Peyer's patch (tissue), 4 donors: ENCODE measurements at regions not wholly inside any gene's neighbourhood (a gene's known extent, or its start where the extent isn't known, plus 50 kb on each side); places are given as distances from the start of the nearest gene placed in this dataset.

Experiments
- CTCF ChIP-seq, 6 experiments: fragments of 450-650 bp in 4 of 6; fragments of 200-600 bp in 2 of 6; sonication (generic) in 1 of 6; IDR thresholded peaks; one replicate each; pipeline ENCODE4 v1.5.1; 2017 to 2019; ENCODE audit warnings: antibody characterized with exemption in 6 of 6, mild to moderate bottlenecking in 3 of 6, moderate library complexity in 1 of 6
- POLR2A ChIP-seq, 2 donors: fragments of 450-650 bp; IDR thresholded peaks; one replicate each; pipeline ENCODE4 v1.5.1; 2017; ENCODE audit warnings: antibody characterized with exemption in 2 of 2, mild to moderate bottlenecking in 2 of 2, moderate library complexity in 2 of 2

DNA sequence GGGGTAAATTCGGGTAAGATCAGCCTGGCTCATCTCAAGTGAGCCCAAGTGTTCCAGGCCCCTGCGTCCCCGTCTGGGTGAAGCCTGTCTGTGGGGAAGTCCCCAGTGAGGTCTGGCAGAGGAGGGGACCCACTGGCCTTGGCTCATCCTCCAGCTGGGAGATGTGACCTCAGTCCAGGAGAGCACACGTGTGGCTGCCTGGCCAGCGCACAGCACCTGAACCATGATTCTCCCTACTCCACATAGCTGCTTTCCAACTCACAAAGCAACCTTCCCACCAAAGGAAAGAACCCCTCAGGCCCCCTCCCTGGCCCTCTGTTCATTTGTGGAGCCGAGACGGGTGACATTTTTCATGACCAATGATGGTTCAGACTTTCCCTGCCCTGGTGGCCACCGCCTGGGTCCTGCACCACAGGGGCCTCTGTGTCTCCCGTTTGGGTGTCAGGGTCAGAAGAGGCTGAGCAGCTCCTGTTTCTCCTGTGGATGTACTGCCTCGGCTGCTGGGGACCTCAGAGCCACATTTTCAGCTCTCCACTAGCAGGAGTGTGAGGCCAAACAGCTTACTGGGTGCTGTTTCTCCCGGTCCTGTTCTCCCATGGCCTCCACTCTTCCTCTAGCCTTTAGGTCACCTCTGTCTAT lies 111.4 kb downstream of the CPZ start:
- TF ChIP-seq POLR2A (IDR thresholded peaks at IDR 0.05) (no peak), CTCF (IDR thresholded peaks at IDR 0.05) (no peak)
